GM19238 (cell line): ENCODE measurements at regions not wholly inside any gene's neighbourhood (a gene's known extent, or its start where the extent isn't known, plus 50 kb on each side); places are given as distances from the start of the nearest gene placed in this dataset.

Experiments used
- DNase-seq: peaks from one replicate; pipeline ENCODE4 v3.0.0; 2011; ENCODE audit warnings: low spot score; ENCODE audit not compliant: insufficient read length

DNA sequence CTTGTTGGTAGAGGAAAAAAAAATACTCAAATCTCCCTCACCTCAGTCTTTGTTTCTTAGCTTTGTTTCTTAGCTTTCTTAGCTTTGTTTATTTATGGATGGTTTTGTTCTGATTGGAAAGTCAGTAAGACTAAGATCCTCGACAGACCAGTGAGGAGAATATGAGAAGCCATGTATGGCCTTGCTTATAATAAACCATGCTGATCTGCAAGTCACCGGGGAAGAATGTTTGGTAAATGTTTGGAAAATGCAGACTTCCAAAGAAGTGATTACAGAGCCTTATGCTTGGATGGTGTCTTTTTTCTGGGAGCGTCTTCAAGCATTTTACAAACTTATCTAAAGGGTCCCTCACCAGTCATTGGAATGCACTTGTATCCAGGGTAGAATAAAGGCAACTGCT is 90.1 kb upstream of the NOCT start:
- DNase-seq = no peak

DNA sequence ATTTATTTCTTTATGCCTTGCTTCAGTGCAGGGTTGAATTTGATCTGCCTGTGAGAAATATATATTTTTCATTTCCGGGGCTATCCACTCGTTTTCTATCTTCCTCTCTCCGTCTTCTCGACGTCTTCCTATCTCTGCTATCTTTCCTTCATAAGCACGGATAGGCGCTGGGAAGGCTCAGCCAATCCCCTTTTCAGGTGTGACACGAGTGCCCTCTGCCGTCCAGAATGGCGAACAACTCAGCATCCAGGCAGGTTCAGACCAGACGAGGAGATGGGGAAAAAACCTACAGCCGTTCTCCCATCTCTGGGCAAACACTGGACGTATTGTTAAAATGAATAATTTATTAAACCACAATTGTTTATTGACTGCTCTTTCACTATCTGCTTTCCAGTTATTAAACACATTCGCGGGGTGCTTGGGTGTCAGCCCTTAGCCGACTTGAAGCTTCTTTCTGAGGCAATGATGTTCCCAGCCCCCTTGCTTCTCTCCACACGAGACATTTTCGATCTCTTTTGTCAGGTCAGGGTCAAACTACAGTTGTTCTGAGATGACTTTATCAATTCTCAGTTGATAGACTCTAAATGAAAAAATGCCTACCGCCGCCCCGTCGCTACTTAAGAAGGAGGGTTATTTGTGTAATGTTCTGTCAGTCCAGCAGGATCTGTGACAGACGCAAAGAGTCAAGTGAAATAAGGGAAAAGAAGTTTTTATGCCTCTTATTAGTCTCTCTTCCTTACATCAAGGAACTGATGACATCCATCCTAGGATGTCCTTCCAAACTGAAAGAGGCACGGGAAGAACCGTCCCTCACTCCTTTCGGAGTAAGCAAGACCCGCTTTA is 96.3 kb upstream of the NOCT start:
- DNase-seq = peak; percentile 15

DNA sequence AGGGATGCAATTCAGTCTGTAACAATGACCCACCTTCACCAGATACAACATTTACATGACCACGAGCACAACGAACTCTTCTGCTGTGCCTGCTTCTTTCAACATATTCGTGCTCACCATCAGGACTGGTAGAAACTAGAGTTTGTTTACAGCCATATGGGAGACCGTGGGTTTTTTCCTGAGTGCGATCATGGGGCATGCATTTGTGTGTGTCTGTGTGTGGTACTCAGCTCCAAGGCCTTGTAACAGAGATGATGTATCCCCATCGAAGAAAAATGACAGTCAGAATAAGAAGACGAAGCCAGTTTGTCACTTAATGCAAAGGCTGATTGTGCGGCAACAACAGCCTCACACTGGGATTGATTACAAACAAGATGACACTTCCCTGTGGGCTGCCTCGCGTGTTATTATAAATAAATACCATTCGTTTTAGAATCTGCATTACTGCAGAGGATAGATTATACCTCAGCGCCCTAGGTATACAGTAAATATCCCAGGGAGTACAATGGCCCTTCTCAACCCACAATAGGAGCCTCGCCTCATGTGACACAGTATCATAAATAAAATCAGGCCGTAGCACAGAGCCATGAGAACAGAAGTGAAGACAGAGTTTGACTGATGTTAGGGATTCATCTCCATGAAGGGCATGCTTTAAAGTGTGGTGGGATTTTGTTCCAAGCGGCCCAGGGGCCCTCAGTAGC is 97.3 kb upstream of the NOCT start:
- no peak for DNase-seq

DNA sequence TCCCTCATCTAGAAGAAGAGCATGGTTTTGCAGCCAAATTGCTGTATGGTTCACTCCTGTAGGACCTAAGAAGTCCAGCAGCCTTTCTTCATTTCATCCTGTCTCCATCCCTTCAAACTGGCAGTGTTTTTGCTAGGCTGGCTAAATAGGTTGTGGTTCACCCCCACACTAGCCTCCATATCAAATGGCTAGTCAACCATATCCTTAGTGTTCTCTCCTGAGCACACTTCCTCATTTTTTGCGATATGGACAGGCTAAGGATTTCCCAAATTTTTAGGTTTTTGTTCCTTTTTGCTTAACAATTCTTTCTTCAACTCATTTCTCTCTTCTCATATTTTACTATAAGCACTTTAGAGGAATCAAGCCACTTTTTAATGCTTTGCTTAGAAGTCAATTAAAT is 98.8 kb upstream of the NOCT start:
- no peak for DNase-seq

DNA sequence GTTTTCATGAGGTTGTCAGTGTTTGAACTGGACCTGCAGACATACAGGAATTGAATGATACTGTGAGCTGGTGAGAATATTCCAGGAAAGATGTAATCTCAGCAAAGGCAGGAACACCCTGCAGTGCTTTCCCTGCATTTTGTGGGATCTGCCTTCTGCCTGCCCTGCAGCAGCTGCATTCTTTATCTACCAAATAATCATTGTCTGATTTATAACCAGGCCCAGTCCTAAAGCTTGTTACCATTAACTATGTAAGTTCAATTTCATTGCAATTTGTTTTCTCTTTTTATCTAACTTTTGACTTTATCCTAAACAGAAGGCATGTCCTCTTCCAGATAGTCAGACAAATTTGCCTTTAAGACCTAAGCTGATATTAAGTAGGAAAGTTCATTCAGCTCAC is 99.8 kb upstream of the NOCT start:
- no peak for DNase-seq

DNA sequence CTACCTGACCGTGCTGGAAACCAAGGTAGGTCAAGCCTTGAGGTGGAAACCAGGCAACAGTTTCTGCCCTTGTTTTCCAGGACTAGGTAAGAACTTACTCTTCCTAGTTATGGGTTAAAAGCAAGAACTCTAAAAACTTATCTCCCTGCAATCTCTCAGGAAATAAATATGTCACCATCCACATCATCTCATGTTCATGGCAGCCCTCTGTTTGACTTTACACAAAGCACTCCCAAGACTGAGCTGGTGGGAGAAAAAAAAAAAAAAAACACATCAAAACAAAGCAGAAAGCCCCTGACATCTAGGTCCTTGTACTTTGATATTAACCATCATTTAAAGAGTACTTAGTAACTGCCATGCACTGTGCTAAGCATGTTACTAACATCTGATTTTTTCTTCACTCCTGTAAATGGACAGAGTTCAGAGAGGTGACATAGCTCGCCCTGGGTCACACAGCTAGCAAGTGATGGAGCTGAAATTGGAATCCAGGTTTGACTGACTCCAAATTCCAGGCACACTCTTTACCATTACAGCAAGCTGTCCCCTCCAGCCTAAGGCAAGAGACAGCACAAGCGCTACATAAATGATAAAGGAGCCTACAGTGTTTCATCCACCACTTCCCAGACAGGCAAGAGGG is 102.8 kb upstream of the NOCT start:
- no peak for DNase-seq

DNA sequence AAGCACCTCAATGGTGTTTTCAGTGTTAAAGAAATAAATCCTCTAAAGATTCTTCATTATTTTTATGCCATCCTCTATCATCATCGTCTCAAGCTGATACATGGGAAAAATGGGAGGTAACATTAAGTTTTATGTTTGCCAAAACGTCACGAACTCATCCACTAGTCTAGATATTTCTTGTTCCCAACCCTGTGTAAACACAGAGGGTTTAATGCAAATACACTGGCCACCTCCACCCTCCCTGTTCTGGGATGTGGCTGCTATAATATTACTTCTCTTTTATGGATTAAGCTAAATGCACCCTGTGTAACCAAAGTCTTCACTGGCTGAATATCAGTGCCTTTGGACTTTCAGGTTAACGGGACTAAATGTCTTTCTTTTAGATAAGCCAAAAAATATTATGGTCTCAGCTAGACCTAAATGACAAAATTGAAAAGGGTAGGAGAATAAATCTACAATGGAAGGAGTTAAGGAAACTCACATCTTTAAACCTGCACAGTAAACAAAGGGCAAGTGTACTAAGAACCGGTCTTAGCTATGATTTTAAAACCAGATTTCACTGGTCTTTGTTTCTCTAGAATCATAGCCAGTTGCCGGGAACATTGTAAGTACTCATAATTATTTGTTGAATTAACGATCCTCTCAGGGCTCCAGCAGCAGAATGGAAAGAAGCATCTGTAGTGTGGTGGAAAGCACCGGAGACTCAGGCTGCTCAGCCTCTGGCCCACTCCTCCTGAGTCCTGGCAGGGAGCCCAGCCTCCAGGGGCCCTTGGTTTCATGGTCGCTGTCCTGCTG is 103.5 kb upstream of the NOCT start:
- DNase-seq = no peak

DNA sequence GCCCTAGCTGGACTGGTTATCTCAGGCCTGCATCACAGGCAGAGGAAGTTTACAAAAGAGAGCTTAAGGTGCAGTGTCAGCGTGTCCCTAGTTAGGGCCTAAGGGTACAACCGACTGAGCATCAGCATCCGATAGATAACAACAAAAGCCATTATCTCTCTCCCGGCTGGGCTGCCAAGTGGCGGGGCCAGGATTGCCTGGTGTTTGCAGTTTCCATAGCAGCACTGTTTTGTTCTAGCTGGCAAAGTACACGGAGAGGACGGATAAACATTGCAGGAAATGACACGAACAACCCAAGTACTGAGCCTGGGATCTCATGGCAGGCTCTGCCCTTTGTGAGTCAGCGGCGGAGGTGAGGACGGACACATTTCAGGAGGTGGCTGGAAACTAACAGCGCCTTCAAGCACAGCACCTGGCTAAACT is 104.7 kb upstream of the NOCT start:
- no peak for DNase-seq

DNA sequence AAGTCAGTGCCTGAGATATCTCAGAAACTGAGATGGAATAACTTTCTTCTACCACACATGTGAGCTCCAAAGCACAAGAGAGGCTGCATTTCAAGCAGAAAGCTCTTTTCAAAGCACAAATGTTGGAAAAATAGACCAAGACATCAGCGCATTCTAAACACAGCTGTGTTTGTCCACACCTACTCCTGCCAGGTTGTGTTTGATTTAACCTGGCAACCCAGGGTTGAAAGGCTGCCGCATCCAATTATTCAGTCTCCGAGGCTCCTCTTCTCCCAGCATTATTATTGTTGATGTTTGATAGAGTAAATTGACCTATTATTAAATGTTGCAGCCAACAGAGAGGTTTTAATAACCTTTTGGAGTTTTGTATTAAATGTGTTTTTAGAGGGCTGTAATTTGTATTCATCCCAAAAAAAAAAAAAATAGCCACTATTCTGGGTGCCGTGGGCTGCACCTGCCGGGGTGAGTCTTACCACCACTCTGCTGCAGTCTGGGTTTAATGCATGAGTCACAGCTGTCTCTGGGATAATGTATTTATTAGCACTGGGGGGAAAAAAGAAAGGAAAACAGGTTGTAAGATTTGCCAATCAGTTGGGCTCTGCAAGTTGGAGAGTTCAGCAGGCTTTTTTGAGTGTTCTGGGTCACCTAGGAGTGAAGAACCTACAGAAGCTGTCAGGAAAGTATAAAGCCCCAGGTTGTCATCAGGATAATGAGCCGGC is 105.2 kb upstream of the NOCT start:
- DNase-seq = no peak

DNA sequence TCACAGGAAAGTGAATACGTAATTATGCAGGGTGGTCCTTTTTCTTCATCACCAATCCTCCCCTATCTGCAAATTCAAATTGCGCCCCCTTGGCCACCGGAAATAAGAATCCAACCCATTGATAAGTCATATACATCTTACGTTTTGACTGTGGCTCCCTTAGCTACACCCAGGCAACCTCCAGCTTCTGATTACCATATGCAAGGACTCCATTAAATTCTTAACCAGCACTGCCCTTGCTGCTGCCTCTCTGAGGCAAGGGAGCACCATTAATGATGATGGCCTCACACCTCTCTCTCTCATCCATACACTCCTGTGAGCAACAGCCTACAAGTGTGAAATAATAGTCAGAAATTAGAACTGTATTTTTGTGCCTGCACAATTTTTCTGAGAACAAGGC is 106.0 kb upstream of the NOCT start:
- DNase-seq = no peak

DNA sequence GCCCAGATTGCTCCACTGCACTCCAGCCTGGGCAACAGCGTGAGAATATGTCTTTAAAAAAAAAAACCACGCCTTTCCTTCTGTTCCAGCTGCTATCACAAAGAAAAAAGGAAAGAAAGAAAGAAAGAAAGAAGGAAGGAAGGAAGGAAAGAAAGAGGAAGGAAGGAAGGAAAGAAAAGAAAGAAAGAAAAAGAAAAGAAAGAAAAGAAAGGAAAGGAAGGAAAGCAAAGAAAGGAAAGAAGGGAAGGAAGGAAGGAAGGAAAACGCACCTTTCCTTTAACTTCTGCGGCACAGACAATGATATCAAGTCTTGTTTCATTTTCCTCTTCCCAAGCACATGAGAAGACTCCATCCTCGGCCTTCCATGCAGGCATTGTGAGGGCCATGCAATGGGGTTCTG is 107.4 kb upstream of the NOCT start:
- no peak for DNase-seq

DNA sequence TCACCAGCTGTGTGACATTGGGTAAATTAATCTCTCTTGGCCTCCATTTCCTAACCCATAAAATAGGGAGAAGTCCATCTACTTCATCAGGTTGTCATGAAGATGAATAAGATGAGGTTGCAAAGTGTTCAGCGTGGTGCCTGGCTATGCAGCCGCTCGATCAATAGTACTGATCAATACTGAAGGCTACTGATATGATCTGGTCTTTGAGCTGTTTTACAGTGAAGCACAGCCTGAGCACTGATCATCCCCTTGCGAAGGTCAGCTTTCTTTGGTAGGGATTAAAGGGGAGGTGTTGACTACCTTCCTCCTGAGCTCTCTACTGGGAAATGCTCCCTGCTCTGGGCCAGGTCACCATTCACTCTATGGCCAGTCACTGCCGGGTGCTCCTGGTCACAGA is 108.4 kb upstream of the NOCT start:
- DNase-seq = no peak

DNA sequence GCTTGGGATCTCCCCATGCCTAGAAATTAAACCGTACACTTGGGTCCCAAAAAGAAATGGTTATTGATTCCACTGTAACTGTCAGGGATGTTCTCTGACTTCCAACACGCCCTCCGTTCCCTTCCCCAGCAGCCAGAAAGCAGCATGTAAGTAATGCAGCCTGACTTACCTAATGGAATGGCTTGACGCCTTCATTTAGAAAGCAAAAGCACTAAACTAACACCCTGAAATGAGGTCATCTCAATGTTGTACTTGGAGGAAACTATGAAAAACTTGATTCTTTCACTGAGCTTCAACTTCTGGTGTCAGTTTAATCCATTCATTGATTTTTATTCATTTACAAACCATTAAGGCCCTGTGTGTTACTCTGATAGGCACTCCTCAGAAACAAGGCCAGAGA is 110.8 kb upstream of the NOCT start:
- DNase-seq = no peak

DNA sequence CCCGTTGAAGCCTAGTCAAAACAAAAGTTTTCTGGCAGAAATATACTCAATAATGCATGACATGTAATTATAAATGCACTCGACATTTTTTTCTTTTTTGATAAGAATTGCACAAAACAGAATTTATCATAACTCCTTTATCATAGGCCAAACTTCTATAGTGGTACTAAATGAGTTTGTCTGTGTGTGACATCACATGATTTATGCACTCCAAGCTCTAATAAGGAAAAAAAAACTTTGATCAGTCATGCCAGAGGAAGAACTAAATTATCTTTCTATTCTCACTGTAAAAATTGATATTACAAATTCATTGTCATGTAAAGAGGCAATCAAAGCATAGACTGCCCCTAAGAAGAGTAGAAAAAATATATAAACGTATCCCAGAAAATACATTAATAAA is 112.4 kb upstream of the NOCT start:
- no peak for DNase-seq

DNA sequence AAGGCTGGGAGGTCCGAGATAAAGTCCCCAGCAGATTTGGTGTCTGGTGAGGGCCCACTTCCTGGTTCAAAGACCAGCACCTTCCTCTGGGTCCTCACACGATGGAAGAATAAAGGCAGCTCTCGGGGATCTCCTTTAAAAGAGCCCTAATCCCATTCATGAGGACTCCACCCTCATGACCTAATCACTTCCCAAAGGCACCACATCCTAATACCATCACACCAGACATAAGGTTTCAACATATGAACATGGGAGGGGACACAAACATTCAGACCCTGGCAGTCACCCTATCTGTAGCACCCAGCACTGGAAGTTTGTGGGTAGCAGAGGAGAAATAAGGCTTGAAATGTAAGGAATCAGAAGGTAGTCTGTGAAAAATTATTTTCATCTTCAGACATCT is 112.9 kb upstream of the NOCT start:
- DNase-seq = no peak

DNA sequence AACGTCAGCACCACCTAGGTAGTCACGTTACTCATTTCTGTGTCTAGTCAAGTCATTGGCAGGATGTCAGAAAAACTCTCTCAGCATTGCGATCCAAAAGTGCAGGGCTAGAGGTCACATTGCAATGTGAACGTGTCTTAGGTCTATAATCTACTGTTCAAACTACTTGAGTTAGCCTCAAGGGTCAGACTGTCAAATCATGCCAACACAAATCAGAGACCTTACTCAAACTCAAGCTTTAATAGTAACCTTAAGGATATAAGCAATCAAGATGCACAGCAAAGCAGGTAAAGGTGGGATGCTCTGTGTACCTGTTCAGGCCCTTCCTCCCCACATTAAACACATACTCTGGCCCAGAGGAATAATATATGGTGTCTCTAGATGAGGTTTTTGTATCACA is 114.4 kb upstream of the NOCT start:
- DNase-seq = no peak

DNA sequence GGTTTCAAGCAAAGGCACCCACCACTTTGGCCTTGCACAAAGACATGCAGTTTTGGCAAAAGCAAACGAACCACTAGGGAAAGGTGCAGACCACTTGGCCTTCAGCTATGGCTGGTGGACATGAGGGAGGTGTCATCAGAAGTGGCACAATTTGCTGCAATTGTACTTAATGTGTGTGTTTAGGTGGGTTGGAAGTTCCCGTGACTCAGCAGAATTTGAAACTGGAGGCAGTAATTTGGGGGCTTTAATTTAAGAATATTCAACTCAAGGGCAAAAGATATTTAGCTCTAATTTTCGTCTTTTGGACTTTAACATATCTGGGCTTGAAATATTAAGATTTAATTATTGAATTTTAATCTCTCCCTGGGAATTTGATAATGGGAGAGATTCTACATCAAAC is 115.6 kb upstream of the NOCT start:
- no peak for DNase-seq

DNA sequence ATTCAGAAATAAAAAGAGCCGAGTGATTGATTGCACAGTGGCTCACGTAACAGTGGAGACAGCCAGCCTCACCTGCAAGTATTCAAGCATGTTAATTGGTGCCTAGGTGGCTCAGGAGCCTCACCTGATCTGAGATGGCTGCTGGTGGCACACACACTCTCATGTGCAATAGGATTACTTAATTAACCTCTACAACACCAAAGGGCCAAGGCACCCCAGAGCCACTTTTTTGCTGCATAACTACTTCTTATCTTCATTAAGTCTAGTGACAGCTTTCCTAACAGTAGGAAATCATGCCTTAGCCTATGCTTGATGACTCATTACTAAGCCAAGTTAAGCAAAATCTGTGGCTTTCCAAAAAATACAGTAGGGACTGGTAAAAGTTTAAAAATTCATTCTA is 117.3 kb upstream of the NOCT start:
- DNase-seq = no peak

DNA sequence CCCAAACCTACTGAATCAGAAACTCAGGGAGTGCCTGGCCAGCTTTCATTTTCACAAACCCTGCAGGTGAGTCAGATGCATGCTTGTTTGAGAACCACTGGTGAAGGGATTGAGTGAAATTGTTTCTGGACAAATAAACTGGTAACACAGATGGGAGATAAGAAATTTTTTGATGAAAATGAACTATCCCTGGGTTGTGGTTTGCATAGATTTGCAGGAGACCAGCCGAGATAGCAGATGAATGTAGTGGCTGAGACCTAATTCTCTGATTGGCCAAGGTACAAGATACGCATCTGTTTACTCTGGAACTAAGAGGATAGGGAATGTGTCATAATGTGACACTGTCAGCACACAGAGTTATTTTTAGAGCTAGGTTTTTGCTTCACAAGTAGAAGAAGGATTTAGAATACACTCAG is 117.8 kb upstream of the NOCT start:
- no peak for DNase-seq

DNA sequence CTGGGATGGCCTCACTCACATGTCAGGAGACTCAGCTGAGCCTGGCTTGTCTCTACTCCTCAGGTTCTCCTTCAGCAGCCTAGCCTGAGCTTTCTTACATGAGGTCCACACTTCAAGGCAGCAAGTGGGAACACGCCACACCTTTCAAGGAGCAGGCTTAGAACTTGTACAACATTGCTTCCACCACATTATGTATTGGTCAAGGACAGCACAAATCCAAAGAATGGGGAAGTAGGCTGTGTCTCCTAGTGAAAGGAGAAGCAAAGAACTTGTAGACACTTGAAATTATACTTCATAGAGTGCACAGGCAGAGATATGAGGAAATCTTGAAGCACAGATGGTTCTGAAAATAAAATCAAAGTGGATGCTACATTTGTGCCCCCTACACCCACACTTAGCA is 120.9 kb upstream of the NOCT start:
- DNase-seq = no peak

DNA sequence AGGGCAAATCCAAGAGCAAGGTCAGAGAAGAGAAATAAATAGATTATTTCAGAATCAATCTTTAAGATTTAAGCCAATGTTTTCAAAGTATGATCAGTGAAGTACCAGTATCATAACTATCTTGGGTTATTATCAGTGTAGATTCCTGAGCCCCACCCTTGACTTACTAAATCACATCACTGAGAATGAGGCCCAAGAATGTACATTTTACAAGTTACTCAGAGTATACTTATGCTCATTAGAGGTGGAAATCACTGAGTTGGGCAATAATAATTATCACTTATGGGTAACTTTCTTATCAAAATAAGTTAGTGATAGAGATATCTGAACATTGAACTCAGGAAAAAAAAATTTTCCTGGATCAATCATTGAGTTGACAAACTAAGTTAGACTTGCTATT is 121.6 kb upstream of the NOCT start:
- no peak for DNase-seq
